NCI-H460 (cell line): ENCODE measurements at regions not wholly inside any gene's neighbourhood (a gene's known extent, or its start where the extent isn't known, plus 50 kb on each side); places are given as distances from the start of the nearest gene placed in this dataset.

Experiments
- DNase-seq: peaks from one replicate; pipeline ENCODE4 v3.0.0-alpha.2; 2016; ENCODE audit warnings: low read depth; ENCODE audit errors: extremely low read depth
- small RNA-seq, 2 experiments: library from RNA; depleted of rRNA; stranded (forward); fragments of <200 nt; gene quantifications; one replicate each; pipeline ENCODE3, GENCODE V24; 2014

DNA sequence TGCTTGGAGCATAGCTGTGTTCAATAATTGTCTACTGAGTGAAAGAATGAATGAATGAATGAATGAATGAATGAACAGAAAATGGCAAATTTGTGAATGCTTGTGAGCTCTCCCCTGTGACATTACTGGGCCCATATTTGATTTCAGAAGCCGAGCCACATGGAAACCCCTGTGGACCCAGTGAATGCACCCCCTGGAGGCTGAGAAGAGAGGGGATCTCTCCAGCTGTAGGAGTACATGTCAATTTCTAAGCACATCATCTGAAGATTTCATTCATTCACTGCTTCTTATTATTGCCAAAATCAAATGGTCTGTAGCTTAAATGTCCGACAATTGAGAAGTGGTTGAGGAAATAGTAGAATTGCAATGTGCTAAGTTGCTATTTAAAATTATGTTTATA is 58.3 kb upstream of the DOCK1 start:
- DNase-seq = no peak

DNA sequence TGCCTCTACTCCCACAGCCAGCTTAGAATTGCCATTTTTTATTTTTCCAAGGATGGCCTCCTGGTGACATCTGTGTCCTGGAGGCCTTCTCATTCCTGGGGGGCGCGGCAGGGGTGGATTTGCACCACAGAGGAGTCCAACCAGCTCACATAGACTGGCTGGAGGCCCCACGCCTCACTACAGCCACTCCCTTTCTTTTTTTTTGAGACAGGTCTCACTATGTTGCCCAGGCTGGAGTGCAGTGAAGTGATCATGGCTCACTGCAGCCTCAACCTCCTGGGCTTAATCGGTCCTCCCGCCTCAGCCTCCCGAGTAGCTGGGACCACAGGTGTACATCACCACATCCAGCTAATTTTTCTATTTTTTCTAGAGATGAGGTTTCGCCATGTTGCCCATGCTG is 57.6 kb upstream of the DOCK1 start:
- no peak for DNase-seq

GRCh38 chr10:126849646-126850045 is 55.6 kb upstream of the DOCK1 start:
- DNase-seq = no peak

DNA sequence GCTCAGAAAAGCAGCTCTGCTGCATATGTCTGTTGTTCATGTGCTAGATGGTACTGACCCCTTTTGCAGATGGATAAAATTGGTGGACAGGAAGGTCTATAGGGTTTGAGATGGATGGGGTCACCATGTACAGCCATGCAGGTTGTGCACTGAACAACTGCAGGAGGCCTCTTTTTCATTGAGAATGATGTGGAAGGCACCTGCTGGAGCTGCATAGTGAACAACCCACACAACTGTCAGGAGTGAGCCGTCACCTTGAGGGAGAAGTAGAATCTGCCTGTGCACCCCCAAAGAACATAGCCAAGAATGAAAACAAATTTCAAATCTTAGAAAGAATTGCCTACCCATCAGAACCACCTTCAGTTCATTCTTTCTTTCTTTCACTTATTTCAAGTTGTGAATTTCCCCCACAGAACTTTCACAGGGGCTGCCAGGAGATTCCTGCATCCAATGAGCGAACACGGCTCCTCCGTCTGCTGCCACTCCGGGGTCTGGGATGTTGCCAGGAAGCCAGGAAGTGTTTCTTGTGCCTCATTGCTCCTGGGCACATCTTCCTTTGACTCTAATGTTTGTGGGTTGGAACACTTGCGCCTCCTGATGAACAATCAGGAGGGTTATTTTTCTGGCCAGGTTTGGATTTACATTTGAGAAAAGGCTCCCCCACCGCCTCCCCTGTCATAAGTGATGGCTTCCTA is 53.7 kb upstream of the DOCK1 start:
- DNase-seq = no peak

GRCh38 chr10:126854726-126855495 is 50.3 kb upstream of the DOCK1 start:
- no peak for DNase-seq

Small RNA genes lying in the stretch of these regions (small RNA-seq; reads per million reads assigned to genes)
- gene RF00271 = 0 to 0.02 reads per million in 2 experiments
